NCI-H345 treated with DMSO at 0.1 percent for 48 hours (cell line): ENCODE measurements at regions not wholly inside any gene's neighbourhood (a gene's known extent, or its start where the extent isn't known, plus 50 kb on each side); places are given as distances from the start of the nearest gene placed in this dataset.

Experiments used
- DNase-seq: peaks from one replicate; lab custom pipeline; 2025; ENCODE audit not compliant: unreplicated experiment; lab: John Stamatoyannopoulos, UW

- DNase-seq: no peak
These were observed 103.4 kb upstream of the RPS23 start for GRCh38 chr5:82381591-82381990.

DNA sequence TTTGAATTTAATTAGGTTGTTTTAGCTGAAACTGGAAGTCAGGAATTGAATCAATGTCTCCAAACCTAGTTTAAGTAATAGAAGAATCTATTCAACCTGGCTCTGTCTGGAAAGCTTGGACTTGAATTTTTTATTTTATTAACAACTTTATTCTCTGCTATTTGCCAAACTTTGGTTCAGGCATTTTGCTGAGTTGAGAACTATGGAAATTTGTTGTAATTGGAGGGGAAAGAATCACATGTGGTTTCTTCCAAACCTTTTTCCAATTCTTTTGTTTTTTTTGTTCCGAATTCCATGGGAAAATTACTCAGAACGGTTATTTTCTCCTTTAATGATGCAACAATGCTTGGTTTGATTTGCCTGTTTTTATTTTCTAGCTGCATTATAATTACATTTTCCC lies 98.2 kb upstream of the RPS23 start:
- DNase-seq: no peak

GRCh38 chr5:82375488-82376244 lies 97.5 kb upstream of the RPS23 start:
- no peak for DNase-seq

GRCh38 chr5:82374637-82375036 lies 96.5 kb upstream of the RPS23 start:
- DNase-seq: no peak

DNA sequence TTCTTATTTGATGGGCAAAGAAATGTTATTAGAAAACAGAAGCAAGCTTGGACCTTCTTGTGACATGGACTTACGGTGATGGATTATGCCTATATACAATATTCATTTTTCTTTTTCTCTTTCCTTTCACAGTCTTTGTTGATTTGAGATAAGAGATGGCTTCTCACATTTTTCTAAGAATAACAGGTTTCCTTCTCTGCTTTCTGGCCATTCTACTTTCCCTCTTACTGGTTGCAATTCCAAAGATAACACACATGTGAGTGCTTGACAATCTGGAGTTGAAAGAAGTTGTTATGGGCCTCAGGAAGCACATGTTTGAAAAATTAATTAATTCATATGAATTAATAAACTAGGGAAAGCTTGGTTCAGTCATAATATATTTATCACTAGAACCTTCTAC lies 89.8 kb upstream of the RPS23 start:
- DNase-seq: no peak

- DNase-seq: no peak
These were observed 87.6 kb upstream of the RPS23 start for GRCh38 chr5:82365744-82366228.

DNA sequence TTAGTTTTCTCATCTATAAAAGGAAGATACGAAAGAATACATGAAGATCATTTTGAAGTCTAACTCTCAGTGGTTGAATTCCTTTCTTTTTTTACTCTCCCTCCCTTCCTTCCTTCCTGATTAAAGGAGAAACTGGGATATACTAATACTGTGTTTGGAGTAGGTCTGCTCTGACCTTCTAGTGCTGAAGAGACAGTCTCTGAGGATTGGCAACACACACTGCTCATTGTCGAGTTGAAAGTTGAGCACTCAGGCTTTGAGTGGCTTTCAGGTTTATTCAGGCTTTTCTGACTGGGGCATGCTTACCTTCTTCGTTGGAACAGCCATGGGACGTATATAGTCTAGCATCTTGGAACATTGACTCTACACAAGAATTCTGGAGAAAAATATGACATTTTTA lies 86.9 kb upstream of the RPS23 start:
- DNase-seq: no peak

- no peak for DNase-seq
These were observed 86.3 kb upstream of the RPS23 start for GRCh38 chr5:82364497-82364896.

DNA sequence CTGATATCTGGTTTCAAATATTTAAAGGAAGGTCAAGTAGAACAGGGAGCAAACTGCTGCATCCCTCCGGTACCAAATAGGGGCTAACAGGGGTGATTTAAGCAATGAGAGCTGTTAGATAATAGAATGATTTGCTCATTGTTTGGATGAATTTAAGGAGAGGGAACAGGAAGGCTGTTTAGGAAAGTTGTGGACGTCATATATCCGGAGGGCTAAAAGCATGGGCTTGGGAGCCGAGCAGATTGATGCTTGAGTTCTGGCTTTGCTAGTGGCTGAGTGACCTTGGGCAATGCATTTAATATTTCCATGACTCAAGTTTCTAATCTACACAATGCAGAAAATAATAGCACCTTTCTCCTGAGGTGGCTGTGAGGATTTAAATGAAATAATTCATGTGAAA lies 85.4 kb upstream of the RPS23 start:
- DNase-seq: no peak

DNA sequence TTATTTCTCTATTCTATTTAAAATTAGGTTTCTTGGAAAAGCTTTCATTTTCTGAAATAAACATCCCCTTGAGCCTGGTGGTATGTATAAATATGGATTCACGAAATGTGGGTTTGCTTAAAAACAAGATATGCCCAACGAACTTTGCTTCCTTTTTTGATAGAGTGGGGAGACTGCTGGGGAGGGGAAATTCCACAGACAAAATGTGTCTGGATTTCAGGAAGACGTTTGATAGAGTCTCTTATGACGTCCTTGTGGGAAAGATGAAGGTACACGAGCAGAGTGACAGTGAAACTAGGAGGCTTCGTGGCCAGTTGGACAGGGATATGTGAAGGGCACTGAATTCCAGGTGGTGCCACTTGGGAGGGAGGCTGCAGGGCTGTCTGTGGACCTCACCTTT lies 84.5 kb upstream of the RPS23 start:
- no peak for DNase-seq

DNA sequence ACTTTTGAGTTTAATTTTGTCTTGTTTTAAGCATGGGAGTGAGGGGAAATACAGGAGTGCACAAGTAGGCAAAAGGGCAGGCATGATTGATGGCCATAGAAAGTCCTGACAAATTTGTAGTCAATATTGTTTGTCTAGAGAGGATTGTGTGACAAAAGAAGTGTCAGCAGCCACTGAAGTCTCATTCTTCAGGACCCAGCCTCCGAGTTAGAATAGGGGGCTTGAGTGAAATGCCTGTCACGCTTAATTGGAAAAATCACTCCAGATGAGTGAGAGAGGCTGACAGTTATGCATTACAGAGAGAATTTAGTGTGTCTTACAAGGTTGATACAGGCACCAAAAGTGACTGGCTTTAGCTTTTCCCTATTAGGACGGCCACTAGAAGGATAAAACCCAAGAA lies 81.9 kb upstream of the RPS23 start:
- no peak for DNase-seq

DNA sequence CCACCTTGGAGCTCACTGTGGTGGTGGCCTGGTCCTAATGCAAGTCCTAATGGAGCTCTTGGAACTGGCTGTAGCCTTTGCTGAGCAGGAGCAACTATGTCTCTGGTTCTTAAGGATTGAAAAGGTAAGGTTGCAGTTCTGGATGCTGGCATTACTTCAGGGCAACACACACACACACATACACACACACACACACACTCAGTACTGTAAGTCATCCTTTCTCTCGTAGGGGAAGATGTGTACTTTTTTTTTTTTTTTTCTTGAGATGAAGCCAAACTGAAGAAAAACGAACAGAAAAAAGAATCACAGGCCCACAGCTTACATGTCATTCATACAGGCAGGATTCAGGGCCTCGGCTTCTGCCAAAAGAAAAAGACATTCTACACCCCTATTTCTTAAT lies 81.1 kb upstream of the RPS23 start:
- DNase-seq: no peak

- DNase-seq: no peak
These were observed 80.3 kb upstream of the RPS23 start for GRCh38 chr5:82358457-82358856.

- DNase-seq: no peak
These were observed 78.9 kb upstream of the RPS23 start for GRCh38 chr5:82356808-82357671.

GRCh38 chr5:82356021-82356420 lies 77.9 kb upstream of the RPS23 start:
- DNase-seq: no peak

- DNase-seq: no peak
These were observed 77.3 kb upstream of the RPS23 start for GRCh38 chr5:82355496-82355895.

- DNase-seq: no peak
These were observed 76.9 kb upstream of the RPS23 start for GRCh38 chr5:82355053-82355452.

DNA sequence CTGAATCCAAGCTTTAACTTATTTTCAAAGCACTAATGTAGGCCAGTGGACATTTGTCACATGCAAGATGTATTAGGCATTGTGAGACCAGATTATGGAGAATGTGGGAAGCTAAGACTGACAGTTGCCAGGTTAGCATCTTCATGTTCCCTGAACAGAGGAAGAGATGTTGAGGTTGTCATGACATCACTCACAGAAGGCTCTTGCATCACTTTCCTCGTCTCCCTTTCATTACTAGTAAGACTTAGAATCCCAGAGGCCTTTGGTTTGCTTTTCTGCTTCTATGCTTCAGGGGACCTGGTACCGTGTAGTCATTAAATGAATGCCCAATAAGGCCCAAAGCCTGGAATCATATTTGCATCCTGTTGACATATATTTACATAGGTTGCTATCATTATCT lies 76.4 kb upstream of the RPS23 start:
- no peak for DNase-seq

GRCh38 chr5:82353522-82353921 lies 75.4 kb upstream of the RPS23 start:
- no peak for DNase-seq

- no peak for DNase-seq
These were observed 74.1 kb upstream of the RPS23 start for GRCh38 chr5:82352146-82352791.

- peak; percentile 30 for DNase-seq
These were observed 73.6 kb upstream of the RPS23 start for GRCh38 chr5:82351754-82352145.

DNA sequence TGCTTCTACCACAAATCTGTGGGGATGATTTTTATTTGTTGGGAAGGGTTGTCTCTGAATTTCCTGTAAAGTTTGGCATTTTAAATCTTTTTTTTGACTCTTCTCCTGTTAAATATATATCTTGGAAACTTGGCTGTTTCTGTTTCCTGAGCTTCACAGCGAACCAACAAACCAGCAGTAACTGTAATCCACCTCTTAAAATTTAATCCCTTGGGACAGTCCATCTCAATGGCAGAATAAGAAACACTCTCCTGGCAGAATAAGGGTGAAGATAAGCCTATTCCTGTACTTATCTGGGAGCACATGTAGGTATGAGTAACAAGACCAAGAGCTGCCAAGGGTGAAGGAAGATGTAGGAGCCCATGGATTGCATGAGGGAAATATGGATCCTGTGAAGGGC lies 73.1 kb upstream of the RPS23 start:
- no peak for DNase-seq
